COLO668 (cell line): ENCODE measurements at regions not wholly inside any gene's neighbourhood (a gene's known extent, or its start where the extent isn't known, plus 50 kb on each side); places are given as distances from the start of the nearest gene placed in this dataset.
A peak's percentile ranks its signal among the peaks of the same experiment; 100 is the strongest.
"Not testable (repeated sequence)": the region's sequence is repeated elsewhere in the genome, so short reads cannot be mapped to it uniquely, and the experiment has no call there.

Experiments
- DNase-seq: peaks from one replicate; lab custom pipeline; 2025; ENCODE audit not compliant: unreplicated experiment; lab: John Stamatoyannopoulos, UW

GRCh38 chr22:48299801-48300200 lies 1527.9 kb downstream of the BRD1 start:
- DNase-seq = no peak

- no peak for DNase-seq
Measured at GRCh38 chr22:48299124-48299523, 1528.5 kb downstream of the BRD1 start.

GRCh38 chr22:48297296-48297695 lies 1530.4 kb downstream of the BRD1 start:
- no peak for DNase-seq

GRCh38 chr22:48289954-48290353 lies 1527.5 kb downstream of the TBC1D22A start:
- not testable (repeated sequence) for DNase-seq

- DNase-seq = no peak
Measured at GRCh38 chr22:48288376-48288940, 1526.0 kb downstream of the TBC1D22A start.

- DNase-seq = no peak
Measured at GRCh38 chr22:48287031-48287430, 1524.6 kb downstream of the TBC1D22A start.

- DNase-seq = no peak
Measured at GRCh38 chr22:48284671-48285070, 1522.2 kb downstream of the TBC1D22A start.

- no peak for DNase-seq
Measured at GRCh38 chr22:48282804-48283203, 1520.4 kb downstream of the TBC1D22A start.

- DNase-seq = no peak
Measured at GRCh38 chr22:48279461-48279756, 1517.0 kb downstream of the TBC1D22A start.

- no peak for DNase-seq
Measured at GRCh38 chr22:48278620-48279460, 1516.4 kb downstream of the TBC1D22A start.

GRCh38 chr22:48277868-48278581 lies 1515.6 kb downstream of the TBC1D22A start:
- DNase-seq = no peak

GRCh38 chr22:48276994-48277867 lies 1514.8 kb downstream of the TBC1D22A start:
- DNase-seq = peak; percentile 45

GRCh38 chr22:48275412-48275811 lies 1513.0 kb downstream of the TBC1D22A start:
- DNase-seq = no peak

- no peak for DNase-seq
Measured at GRCh38 chr22:48270731-48271130, 1508.3 kb downstream of the TBC1D22A start.

- DNase-seq = peak; percentile 58
Measured at GRCh38 chr22:48268771-48269552, 1506.5 kb downstream of the TBC1D22A start.

- DNase-seq = no peak
Measured at GRCh38 chr22:48268293-48268692, 1505.8 kb downstream of the TBC1D22A start.

GRCh38 chr22:48267681-48268080 lies 1505.2 kb downstream of the TBC1D22A start:
- DNase-seq = no peak

- DNase-seq = peak; percentile 18
Measured at GRCh38 chr22:48265000-48265625, 1502.7 kb downstream of the TBC1D22A start.

GRCh38 chr22:48264586-48264985 lies 1502.1 kb downstream of the TBC1D22A start:
- no peak for DNase-seq

GRCh38 chr22:48263791-48264351 lies 1501.4 kb downstream of the TBC1D22A start:
- no peak for DNase-seq
